Upper lobe of left lung (tissue), 6 donors: ENCODE measurements at regions not wholly inside any gene's neighbourhood (a gene's known extent, or its start where the extent isn't known, plus 50 kb on each side); places are given as distances from the start of the nearest gene placed in this dataset.

Source experiments
- ATAC-seq, 2 donors: fragments of 200-7000 bp; cut with Tn5 transposase; one replicate each; pipeline ENCODE4 v1.9.1; 2022; ENCODE audit warnings: mild to moderate bottlenecking in 2 of 2, moderate library complexity in 2 of 2; ENCODE audit not compliant: low FRiP score in 2 of 2
- DNase-seq, 2 donors: peaks; one replicate each; pipeline ENCODE4 v3.0.0-alpha.2; 2019 to 2020
- H3K27ac ChIP-seq, 4 donors: fragments of 200-600 bp; sonication (generic); one replicate each; pipeline ENCODE4 v1.5.1; 2016 to 2019
- H3K27me3 ChIP-seq, 4 donors: fragments of 200-600 bp; sonication (generic); one replicate each; pipeline ENCODE4 v1.5.1; 2017 to 2019
- H3K36me3 ChIP-seq, 4 donors: fragments of 200-600 bp; sonication (generic); one replicate each; pipeline ENCODE4 v1.5.1; 2016 to 2019
- H3K4me1 ChIP-seq, 4 donors: fragments of 200-600 bp; sonication (generic); one replicate each; pipeline ENCODE4 v1.5.1; 2018 to 2019
- H3K4me3 ChIP-seq, 4 donors: fragments of 200-600 bp; sonication (generic); one replicate each; pipeline ENCODE4 v1.5.1; 2017 to 2019; ENCODE audit warnings: mild to moderate bottlenecking in 2 of 4, moderate library complexity in 1 of 4
- H3K9me3 ChIP-seq, 4 donors: fragments of 200-600 bp; sonication (generic); one replicate each; pipeline ENCODE4 v1.5.1; 2018 to 2019
- EP300 ChIP-seq, 4 donors: sonication (generic); formaldehyde crosslinking; IDR thresholded peaks; one replicate each; pipeline ENCODE4 v1.5.1; 2017; ENCODE audit warnings: antibody characterized with exemption in 4 of 4, control low read depth in 2 of 4
- POLR2A ChIP-seq, 4 donors: fragments of 450-650 bp; IDR thresholded peaks; one replicate each; pipeline ENCODE4 v1.5.1; 2016 to 2017; ENCODE audit warnings: antibody characterized with exemption in 4 of 4, mild to moderate bottlenecking in 2 of 4
- POLR2AphosphoS5 ChIP-seq, 2 donors: sonication (generic); formaldehyde crosslinking; IDR thresholded peaks; one replicate each; pipeline ENCODE4 v1.5.1; 2017; ENCODE audit warnings: antibody characterized with exemption in 2 of 2
- WGBS, 2 donors: methylation state at CpG; one replicate each; pipeline ENCODE4 v1.1.5; 2017 to 2018; 5-methylcytosine and 5-hydroxymethylcytosine counted together
- TF ChIP-seq, protein P1 (sequence below), 6 experiments: fragments of 450-650 bp in 4 of 6; fragments of 200-600 bp in 2 of 6; sonication (generic) in 2 of 6; IDR thresholded peaks; one replicate each; pipeline ENCODE4 v1.5.1; 2016 to 2019; ENCODE audit warnings: antibody characterized with exemption in 6 of 6
- donor health status: DM: no; HTN: no; CAD: no; lungs with moderate emphysema.
- donor health status: DM: no; HTN: yes; CAD: no; lungs with severe emphysema.

- Histone ChIP-seq H3K4me1 (no peaks in the 10 kb centered on the region), H3K27me3 (no peaks in the 10 kb centered on the region)
Measured at GRCh38 chr4:132763465-132763864, 385.6 kb upstream of the PCDH10 start.

GRCh38 chr4:132767901-132768300 is 381.2 kb upstream of the PCDH10 start:
- Histone ChIP-seq H3K27ac (no peak overlapping the region), H3K36me3 (no peaks in the 10 kb centered on the region), H3K27me3 (no peaks in the 10 kb centered on the region), H3K4me1 (no peaks in the 10 kb centered on the region), H3K9me3 (no peaks in the 10 kb centered on the region), H3K4me3 (no peak overlapping the region)
- 74 to 75% methylated on average over 1 of the region's 1 CpG for WGBS, 2 donors
- no peak for ATAC-seq
- TF ChIP-seq POLR2A (IDR thresholded peaks at IDR 0.05) (no peak), EP300 (IDR thresholded peaks at IDR 0.05) (no peak), POLR2AphosphoS5 (IDR thresholded peaks at IDR 0.05) (no peak)
- TF ChIP-seq, protein P1, sequence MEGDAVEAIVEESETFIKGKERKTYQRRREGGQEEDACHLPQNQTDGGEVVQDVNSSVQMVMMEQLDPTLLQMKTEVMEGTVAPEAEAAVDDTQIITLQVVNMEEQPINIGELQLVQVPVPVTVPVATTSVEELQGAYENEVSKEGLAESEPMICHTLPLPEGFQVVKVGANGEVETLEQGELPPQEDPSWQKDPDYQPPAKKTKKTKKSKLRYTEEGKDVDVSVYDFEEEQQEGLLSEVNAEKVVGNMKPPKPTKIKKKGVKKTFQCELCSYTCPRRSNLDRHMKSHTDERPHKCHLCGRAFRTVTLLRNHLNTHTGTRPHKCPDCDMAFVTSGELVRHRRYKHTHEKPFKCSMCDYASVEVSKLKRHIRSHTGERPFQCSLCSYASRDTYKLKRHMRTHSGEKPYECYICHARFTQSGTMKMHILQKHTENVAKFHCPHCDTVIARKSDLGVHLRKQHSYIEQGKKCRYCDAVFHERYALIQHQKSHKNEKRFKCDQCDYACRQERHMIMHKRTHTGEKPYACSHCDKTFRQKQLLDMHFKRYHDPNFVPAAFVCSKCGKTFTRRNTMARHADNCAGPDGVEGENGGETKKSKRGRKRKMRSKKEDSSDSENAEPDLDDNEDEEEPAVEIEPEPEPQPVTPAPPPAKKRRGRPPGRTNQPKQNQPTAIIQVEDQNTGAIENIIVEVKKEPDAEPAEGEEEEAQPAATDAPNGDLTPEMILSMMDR (IDR thresholded peaks at IDR 0.05), result no peak
- no peak for DNase-seq

More at GRCh38 chr4:132763465-132763864, 385.6 kb upstream of the PCDH10 start:
- TF ChIP-seq, protein P1 (IDR thresholded peaks at IDR 0.05), result no peak
- TF ChIP-seq POLR2A (IDR thresholded peaks at IDR 0.05) (no peak), EP300 (IDR thresholded peaks at IDR 0.05) (no peak), POLR2AphosphoS5 (IDR thresholded peaks at IDR 0.05) (no peak)
- Histone ChIP-seq H3K9me3 (no peaks in the 10 kb centered on the region), H3K27ac (no peak overlapping the region), H3K36me3 (no peaks in the 10 kb centered on the region), H3K4me3 (no peak overlapping the region)
- 79 to 92% methylated on average over 2 of the region's 2 CpGs for WGBS, 2 donors
- DNase-seq, result no peak
- ATAC-seq, result no peak

- no peaks in the 10 kb centered on the region for H3K36me3 ChIP-seq
- TF ChIP-seq, protein P1 (IDR thresholded peaks at IDR 0.05), result no peak
- TF ChIP-seq POLR2A (IDR thresholded peaks at IDR 0.05), result no peak
- DNase-seq (no peak), ATAC-seq (no peak)
- H3K27me3 ChIP-seq, result no peaks in the 10 kb centered on the region
- WGBS, 2 donors, result 44 to 60% methylated on average over 2 of the region's 2 CpGs
- H3K27ac ChIP-seq, result no peak overlapping the region
- H3K4me1 ChIP-seq, result no peaks in the 10 kb centered on the region
- no peaks in the 10 kb centered on the region for H3K9me3 ChIP-seq
- no peak overlapping the region for H3K4me3 ChIP-seq
Measured at GRCh38 chr4:132770776-132771175, 378.3 kb upstream of the PCDH10 start.

GRCh38 chr4:132792310-132792709 is 356.8 kb upstream of the PCDH10 start:
- no peaks in the 10 kb centered on the region for H3K9me3 ChIP-seq
- H3K27me3 ChIP-seq, result no peaks in the 10 kb centered on the region
- TF ChIP-seq, protein P1 (IDR thresholded peaks at IDR 0.05), result no peak
- no peak for TF ChIP-seq EP300 (IDR thresholded peaks at IDR 0.05)
- TF ChIP-seq POLR2A (IDR thresholded peaks at IDR 0.05), result no peak
- no peak for TF ChIP-seq POLR2AphosphoS5 (IDR thresholded peaks at IDR 0.05)
- H3K4me1 ChIP-seq, result no peaks in the 10 kb centered on the region
- no peak for ATAC-seq
- H3K4me3 ChIP-seq, result no peak overlapping the region
- no peaks in the 10 kb centered on the region for H3K36me3 ChIP-seq
- no peak for DNase-seq
- H3K27ac ChIP-seq, result no peak overlapping the region

- 60 to 69% methylated on average over 1 of the region's 1 CpG for WGBS, 2 donors
- Histone ChIP-seq H3K27ac (no peak overlapping the region), H3K36me3 (no peaks in the 10 kb centered on the region), H3K4me3 (no peak overlapping the region), H3K9me3 (no peaks in the 10 kb centered on the region), H3K27me3 (no peaks in the 10 kb centered on the region), H3K4me1 (no peaks in the 10 kb centered on the region)
- ATAC-seq (no peak), DNase-seq (no peak)
- TF ChIP-seq POLR2A (IDR thresholded peaks at IDR 0.05) (no peak), POLR2AphosphoS5 (IDR thresholded peaks at IDR 0.05) (no peak), EP300 (IDR thresholded peaks at IDR 0.05) (no peak)
- TF ChIP-seq, protein P1 (IDR thresholded peaks at IDR 0.05), result no peak
Measured at GRCh38 chr4:132797856-132798255, 351.2 kb upstream of the PCDH10 start.
